ACC112 (cell line): ENCODE measurements at regions not wholly inside any gene's neighbourhood (a gene's known extent, or its start where the extent isn't known, plus 50 kb on each side); places are given as distances from the start of the nearest gene placed in this dataset.
A peak's percentile ranks its signal among the peaks of the same experiment; 100 is the strongest.

Experiments
- H2AFZ ChIP-seq: fragments of 200-600 bp; sonication (generic); one replicate; pipeline ENCODE4 v1.6.0; 2017; ENCODE audit warnings: antibody characterized with exemption, low read length; ENCODE audit not compliant: unreplicated experiment
- H3K27ac ChIP-seq: fragments of 200-600 bp; sonication (generic); 2 replicates; pipeline ENCODE4 v1.5.1; 2014; ENCODE audit warnings: low read depth, mild to moderate bottlenecking, antibody characterized with exemption, low read length, moderate library complexity
- H3K27me3 ChIP-seq: fragments of 200-600 bp; sonication (generic); 2 replicates; pipeline ENCODE4 v1.6.1; 2014; ENCODE audit warnings: mild to moderate bottlenecking, antibody characterized with exemption, low read length, moderate library complexity, mixed read lengths; ENCODE audit not compliant: insufficient read depth
- H3K36me3 ChIP-seq: fragments of 200-600 bp; sonication (generic); 2 replicates; pipeline ENCODE4 v1.6.1; 2016; ENCODE audit warnings: mild to moderate bottlenecking, antibody characterized with exemption, low read length, moderate library complexity, mixed read lengths; ENCODE audit not compliant: insufficient read depth
- H3K4me1 ChIP-seq: fragments of 200-600 bp; sonication (generic); one replicate; pipeline ENCODE4 v1.6.1; 2016; ENCODE audit warnings: low read length, mixed read lengths; ENCODE audit not compliant: insufficient read depth, unreplicated experiment, control insufficient read depth
- H3K4me3 ChIP-seq: fragments of 200-600 bp; sonication (generic); 2 replicates; pipeline ENCODE4 v1.5.1; 2014; ENCODE audit warnings: mild to moderate bottlenecking, low read depth, low read length
- H3K79me2 ChIP-seq: fragments of 200-600 bp; sonication (generic); one replicate; pipeline ENCODE4 v1.6.0; 2016; ENCODE audit warnings: low read length; ENCODE audit not compliant: control insufficient read depth, unreplicated experiment, insufficient read depth

DNA sequence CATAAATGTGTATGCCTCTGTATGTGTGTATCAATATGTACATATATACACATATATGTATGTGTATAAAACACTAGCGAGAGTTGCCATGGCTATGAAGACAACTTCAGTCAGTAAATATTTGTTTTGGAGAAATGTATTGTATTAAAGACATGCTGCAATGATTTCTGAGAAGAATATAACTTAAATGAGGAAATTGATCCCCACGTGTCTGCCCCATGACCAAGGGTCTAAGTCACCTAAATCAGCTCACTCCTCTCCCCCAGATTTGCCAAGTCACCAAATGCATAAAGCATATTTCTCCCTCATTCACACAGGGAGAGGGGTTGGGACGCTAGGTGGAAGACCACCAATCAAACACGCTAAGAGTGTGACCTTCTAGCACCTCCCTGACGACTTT, 58.3 kb upstream of the LYST start:
- no peak overlapping the region for H3K4me3 ChIP-seq
- no peaks in the 10 kb centered on the region for H3K79me2 ChIP-seq
- H3K36me3 ChIP-seq: no peaks in the 10 kb centered on the region
- H2AFZ ChIP-seq: no peak overlapping the region
- H3K27me3 ChIP-seq: no peaks in the 10 kb centered on the region
- H3K4me1 ChIP-seq: peaks cover 19% of the 10 kb centered on the region
- no peak overlapping the region for H3K27ac ChIP-seq

DNA sequence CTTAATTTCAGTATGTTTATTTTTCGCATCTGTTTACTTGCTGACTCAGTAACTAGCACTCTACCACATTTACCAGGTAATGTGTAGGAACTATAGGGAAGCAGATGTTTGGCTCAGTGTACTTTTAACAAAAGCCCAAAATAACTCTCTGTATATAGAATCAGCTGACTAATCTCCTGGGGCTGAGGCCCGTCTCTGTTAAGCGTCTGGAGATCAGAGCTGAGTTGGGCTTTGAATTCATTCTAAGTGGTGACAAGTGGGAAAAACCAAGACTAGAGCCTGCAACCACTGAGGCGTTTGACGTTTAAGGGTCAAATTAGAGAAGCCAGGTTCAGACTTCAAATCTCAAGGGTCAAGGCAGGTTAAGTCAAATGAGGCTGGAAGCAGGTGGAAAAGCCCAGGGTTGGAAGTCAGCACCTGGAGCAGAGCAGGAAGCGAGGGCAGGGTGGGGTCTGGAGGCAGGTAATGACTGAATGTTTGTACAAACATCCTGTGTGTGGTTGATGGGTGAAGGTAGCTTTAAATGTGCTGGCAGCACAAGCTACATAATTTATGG, 56.8 kb upstream of the LYST start:
- peaks cover 34% of the 10 kb centered on the region for H3K4me1 ChIP-seq
- H3K27ac ChIP-seq: no peak overlapping the region
- H2AFZ ChIP-seq: no peak overlapping the region
- H3K36me3 ChIP-seq: no peaks in the 10 kb centered on the region
- no peaks in the 10 kb centered on the region for H3K27me3 ChIP-seq
- H3K4me3 ChIP-seq: no peak overlapping the region
- H3K79me2 ChIP-seq: no peaks in the 10 kb centered on the region

DNA sequence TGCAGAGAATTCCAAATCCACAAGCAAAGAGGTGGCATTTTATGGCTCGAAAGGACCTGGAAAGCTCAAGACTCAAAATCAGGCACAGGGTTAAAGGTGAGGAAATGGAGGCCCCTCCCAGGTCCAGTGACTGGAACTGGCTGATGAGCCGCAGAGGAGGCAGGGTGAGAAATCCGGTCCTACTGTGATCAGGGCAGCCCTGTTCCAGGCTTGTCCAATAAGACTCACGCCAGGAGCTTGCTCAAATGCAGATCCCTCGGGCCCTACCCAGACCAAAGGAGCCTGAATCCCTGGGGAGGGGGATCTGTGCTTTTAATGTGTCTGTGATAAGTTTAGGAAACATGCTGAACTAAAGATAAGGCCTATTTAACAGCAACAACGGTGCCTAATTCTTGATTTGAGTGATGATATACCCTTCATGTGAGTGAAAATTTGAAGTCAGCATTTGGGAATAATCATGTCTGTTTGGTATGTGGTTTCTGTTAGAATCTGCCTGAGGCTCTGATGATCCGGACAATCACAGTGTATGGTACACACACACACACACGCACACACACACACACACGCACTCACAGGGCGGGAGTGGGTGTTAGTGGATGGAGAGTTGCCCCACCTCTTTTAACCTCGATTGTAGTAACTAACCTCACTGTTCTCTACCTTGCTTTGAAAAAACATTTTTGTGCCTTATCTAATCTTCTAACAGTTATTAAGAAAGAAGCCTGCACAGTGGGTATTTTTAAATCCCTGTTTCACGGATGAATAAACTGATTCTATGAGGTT, 54.1 kb upstream of the LYST start:
- Histone ChIP-seq H3K4me3 (0 out of 2 replicates have a peak overlapping the region, but pooled peaks have one; percentile 13), H3K27me3 (no peaks in the 10 kb centered on the region), H3K79me2 (no peaks in the 10 kb centered on the region), H3K4me1 (peaks cover 52% of the 10 kb centered on the region), H3K27ac (peak overlapping the region; percentile 76), H2AFZ (no peak overlapping the region), H3K36me3 (no peaks in the 10 kb centered on the region)

DNA sequence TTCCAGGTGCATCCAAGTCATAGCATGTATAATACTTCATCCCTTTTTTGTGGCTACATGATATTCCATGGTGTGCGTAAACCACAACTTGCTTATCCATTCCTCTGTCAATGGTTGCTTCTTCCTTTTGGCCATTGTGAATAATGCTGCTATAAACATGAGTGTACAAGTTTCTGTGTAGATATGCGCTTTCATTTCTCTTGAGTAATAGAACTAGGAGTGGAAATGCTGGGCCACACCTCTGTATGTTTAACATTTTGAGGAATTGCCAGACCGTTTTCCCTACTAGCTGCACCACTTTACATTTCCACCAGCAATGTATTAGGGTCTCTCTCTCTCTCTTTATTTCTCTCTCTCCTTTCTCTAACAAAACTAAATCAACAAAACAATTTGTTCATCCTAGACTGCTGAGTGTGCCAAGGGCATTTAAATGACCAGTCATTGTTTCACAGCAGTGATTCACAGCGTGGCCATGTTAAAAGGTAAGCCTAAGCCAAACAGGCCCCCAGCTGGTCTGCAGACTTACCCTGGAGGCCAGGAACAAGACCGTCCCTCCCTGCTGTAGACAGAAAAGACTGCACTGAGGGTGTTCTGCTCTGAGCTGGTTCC, 53.2 kb upstream of the LYST start:
- H2AFZ ChIP-seq: peak overlapping the region; percentile 76
- H3K4me1 ChIP-seq: peaks cover 52% of the 10 kb centered on the region
- no peaks in the 10 kb centered on the region for H3K36me3 ChIP-seq
- no peaks in the 10 kb centered on the region for H3K79me2 ChIP-seq
- peak overlapping the region; percentile 76 for H3K27ac ChIP-seq
- peak overlapping the region; percentile 13; the same call in 1 of the 2 replicates for H3K4me3 ChIP-seq
- no peaks in the 10 kb centered on the region for H3K27me3 ChIP-seq

DNA sequence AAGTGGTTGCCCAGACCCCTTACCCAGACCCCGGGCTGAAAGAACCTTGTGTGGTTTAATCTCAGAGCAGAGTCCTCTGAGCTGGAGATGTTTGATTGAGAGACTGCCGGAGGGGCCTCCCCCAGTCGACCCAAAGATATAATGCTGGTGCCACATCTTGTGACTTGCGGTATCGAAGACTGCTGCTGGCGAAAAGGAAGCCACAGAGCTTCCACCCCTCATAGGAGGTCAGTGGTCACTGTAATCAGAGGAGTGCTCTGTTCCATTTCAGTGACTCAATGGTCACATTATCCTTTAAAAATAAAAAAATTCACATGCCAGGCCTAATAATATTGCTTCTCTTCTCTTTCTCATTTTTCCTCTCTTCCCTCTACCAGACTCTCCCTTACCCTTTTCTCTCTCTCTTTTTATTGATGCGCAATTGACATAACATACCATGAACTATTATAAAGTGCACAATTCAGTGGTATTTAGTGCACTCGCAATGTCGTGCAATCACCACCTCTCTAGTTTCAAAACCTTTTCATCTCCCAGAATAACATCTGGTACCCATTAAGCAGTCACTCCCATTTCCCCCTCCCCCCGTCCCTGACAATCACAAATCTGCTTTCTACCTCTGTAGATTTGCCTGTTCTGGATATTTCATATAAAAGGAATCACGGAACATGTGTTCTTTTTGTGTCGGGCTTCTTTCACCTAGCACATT, 52.6 kb upstream of the LYST start:
- peak overlapping the region; percentile 13; the same call in 1 of the 2 replicates for H3K4me3 ChIP-seq
- peaks cover 54% of the 10 kb centered on the region for H3K4me1 ChIP-seq
- no peak overlapping the region for H2AFZ ChIP-seq
- no peaks in the 10 kb centered on the region for H3K79me2 ChIP-seq
- H3K36me3 ChIP-seq: no peaks in the 10 kb centered on the region
- no peaks in the 10 kb centered on the region for H3K27me3 ChIP-seq
- H3K27ac ChIP-seq: peak overlapping the region; percentile 76

DNA sequence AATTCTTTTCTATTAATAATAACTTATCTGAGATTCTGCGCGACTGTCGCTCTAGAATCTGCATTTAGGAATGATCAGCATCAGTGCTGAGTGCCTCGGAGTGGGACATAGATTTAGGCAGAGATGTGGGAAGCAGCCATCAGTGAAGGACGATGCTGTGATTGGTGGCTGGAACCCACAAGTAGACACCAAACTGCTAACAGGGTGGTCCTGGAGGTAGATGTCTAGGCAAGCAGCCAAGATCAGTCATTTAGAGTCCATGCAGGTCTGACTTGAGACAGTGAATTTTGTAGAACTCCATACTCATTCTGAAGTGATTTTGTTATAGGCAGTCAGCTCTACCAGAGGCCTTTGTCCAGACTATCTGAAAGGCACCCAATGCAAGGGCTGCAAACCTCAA, 51.8 kb upstream of the LYST start:
- Histone ChIP-seq H3K36me3 (no peaks in the 10 kb centered on the region), H3K27ac (peak overlapping the region; percentile 78), H3K4me1 (peaks cover 57% of the 10 kb centered on the region), H3K4me3 (no peak overlapping the region), H2AFZ (no peak overlapping the region), H3K79me2 (no peaks in the 10 kb centered on the region), H3K27me3 (no peaks in the 10 kb centered on the region)

DNA sequence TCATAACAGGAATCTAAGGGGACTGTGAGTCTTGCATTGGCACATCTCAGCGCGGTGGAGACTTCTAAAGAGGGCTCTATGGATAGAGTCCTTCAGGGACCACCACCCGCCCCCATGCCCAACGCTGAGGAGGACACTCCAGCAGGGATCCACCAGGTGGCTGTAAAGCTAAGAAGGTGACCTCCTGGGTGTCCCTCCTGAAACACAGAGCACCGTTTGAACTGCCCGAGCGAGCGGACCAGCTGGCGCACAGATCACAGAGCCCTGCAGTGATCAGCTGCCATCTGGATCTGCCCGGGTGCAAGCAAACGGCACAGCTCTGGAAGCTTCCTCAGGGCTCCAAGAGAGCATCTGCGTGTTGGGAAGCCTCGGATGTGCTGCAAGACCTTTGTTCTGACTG, 51.3 kb upstream of the LYST start:
- H2AFZ ChIP-seq: no peak overlapping the region
- no peak overlapping the region for H3K4me3 ChIP-seq
- H3K36me3 ChIP-seq: no peaks in the 10 kb centered on the region
- H3K27me3 ChIP-seq: no peaks in the 10 kb centered on the region
- H3K4me1 ChIP-seq: peaks cover 58% of the 10 kb centered on the region
- peak overlapping the region; percentile 78 for H3K27ac ChIP-seq
- H3K79me2 ChIP-seq: no peaks in the 10 kb centered on the region

DNA sequence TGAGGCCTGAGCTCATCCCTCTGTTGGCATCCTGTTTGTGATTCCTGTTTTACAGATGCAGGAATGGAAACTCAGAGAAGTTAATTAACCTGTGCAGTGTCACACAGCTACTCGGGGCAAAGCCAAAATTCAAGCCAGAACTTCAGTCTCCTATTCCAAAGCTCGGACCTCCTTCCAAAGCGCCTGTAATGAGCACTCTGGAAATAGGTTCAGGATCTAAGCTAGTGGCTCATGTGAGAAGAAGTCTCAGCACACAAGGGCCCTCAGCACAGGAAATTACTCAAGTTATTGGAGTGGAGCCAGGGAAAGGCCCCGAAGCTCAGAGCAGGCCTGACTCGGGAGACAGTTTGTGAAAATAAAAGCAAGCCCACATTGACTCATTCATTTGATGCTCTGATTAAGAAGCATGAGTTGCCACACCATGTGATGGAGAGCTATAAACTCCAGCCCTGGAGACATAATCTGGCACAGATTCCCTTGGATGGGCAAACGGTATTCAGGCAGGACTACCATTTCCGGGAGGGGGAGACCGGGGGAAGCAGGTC, 50.6 kb upstream of the LYST start:
- H3K27ac ChIP-seq: peak overlapping the region; percentile 78
- peak overlapping the region; percentile 46 for H2AFZ ChIP-seq
- H3K27me3 ChIP-seq: no peaks in the 10 kb centered on the region

More for the DNA sequence above, 50.6 kb upstream of the LYST start:
- 0 out of 2 replicates have a peak overlapping the region, but pooled peaks have one; percentile 3 for H3K4me3 ChIP-seq
- H3K4me1 ChIP-seq: peaks cover 63% of the 10 kb centered on the region
- no peaks in the 10 kb centered on the region for H3K36me3 ChIP-seq
- no peaks in the 10 kb centered on the region for H3K79me2 ChIP-seq
